HG03139 (cell line): ENCODE measurements at regions not wholly inside any gene's neighbourhood (a gene's known extent, or its start where the extent isn't known, plus 50 kb on each side); places are given as distances from the start of the nearest gene placed in this dataset.
"Not testable (repeated sequence)": the region's sequence is repeated elsewhere in the genome, so short reads cannot be mapped to it uniquely, and the experiment has no call there.

ENCODE experiments used
- ATAC-seq: cut with Tn5 transposase; IDR thresholded peaks from one replicate; pipeline ENCODE4 v1.9.1; 2021; ENCODE audit not compliant: unreplicated experiment

DNA sequence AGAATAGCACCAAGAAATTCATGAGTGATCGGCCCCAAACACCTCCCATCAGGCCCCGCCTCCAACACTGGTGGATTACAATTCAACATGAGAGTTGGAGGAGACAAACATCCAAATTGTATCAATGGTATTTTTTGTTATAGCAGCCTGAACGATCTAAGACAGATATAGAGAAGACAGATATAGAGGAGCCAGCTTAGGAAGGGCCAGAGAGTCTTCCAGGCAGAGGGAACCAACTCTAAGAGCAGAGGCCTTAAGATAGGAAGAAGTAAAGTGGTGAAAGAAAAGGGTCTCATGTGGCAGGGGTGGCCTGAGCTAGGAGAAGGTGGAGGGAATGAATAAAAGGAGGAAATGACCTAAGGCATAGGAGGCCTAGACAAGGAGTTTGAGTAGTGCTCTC, 158.8 kb upstream of the TBL1XR1 start:
- no peak for ATAC-seq

DNA sequence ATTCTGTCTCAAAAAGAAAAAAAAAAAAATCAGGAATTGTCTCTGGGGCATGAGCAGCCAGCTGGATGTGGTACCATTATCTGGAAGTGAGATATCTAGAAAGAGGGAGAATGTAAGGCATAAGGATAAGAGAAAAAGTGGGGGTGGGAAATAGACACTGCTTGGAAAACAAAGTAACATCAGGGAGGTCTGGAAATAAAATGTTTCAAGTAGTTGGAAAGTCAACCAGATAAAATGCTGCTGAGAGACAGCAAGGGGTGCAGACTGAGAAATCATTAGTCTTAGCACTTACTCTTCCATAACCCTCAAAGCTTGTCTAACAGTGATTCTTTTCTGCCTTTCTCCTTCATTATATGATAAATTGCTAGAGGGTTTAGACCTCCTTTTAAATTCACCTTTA, 159.7 kb upstream of the TBL1XR1 start:
- ATAC-seq, result no peak

GRCh38 chr3:177357352-177358090, 160.2 kb upstream of the TBL1XR1 start:
- ATAC-seq, result no peak

GRCh38 chr3:177358091-177358976, 161.1 kb upstream of the TBL1XR1 start:
- peak; percentile 42 for ATAC-seq

- ATAC-seq, result no peak
Measured at GRCh38 chr3:177358977-177359592, 161.8 kb upstream of the TBL1XR1 start.

- peak; percentile 65 for ATAC-seq
Measured at GRCh38 chr3:177359593-177360357, 162.5 kb upstream of the TBL1XR1 start.

DNA sequence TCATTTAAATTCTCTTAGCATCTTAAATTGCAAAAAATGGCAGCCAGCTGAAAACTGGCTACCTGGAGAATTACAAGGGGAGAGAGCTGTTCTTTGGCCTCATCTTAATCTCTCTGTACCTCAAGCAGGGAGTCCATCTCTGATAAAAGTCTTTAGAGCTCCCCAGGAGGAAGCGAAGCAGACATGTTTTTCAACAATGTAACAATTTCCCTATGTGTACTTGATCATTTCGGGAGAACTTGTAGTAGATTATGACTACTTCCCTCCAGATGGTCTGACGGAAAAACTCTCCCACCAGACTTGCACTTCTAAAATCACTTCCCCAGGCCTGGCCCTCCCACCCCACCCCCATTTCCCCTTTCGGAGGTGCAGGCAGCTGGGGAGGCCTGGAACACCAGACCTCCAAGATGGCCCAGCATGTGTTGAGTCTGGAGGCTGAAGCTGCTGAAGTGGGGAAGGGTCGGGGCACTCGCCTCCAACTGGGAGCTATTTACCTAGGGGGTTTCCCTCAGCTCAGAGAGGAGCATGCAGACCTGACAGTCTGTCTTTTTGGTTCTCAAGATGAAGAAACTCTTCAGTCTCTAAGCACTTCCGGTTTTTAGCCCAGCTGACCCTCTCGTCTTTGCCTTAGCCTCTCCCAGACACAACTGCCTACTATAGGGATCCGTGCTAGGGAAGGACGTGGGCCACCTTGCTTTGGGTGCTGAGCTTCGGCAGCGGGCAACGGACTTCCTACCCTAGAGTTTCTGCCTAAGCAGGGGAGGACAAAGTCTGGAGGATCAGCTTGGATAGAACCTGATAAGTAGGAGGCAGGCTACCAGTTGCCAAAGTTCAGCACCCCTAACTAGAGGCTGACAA, 164.0 kb upstream of the TBL1XR1 start:
- no peak for ATAC-seq

GRCh38 chr3:177362626-177363025, 165.3 kb upstream of the TBL1XR1 start:
- ATAC-seq, result no peak

- ATAC-seq, result no peak
Measured at GRCh38 chr3:177364236-177364635, 167.0 kb upstream of the TBL1XR1 start.

DNA sequence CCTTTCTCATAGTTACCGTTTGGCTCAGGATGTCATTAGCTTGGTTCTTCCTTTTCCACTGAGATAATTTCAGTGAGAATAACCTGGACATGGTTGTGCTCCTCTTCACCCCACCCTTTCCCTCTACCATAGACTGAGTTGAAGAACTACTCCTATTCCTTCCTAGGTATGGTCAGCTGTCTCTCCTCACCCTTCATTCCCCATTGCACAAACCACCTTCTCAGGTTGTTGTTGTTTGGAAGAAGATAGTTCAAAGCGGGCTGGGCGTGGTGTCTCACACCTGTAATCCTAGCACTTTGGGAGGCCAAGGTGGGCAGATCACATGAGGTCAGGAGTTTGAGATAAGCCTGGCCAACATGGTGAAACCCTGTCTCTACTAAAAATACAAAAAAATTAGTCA, 168.0 kb upstream of the TBL1XR1 start:
- ATAC-seq, result not testable (repeated sequence)

GRCh38 chr3:177367788-177368187, 170.5 kb upstream of the TBL1XR1 start:
- no peak for ATAC-seq

DNA sequence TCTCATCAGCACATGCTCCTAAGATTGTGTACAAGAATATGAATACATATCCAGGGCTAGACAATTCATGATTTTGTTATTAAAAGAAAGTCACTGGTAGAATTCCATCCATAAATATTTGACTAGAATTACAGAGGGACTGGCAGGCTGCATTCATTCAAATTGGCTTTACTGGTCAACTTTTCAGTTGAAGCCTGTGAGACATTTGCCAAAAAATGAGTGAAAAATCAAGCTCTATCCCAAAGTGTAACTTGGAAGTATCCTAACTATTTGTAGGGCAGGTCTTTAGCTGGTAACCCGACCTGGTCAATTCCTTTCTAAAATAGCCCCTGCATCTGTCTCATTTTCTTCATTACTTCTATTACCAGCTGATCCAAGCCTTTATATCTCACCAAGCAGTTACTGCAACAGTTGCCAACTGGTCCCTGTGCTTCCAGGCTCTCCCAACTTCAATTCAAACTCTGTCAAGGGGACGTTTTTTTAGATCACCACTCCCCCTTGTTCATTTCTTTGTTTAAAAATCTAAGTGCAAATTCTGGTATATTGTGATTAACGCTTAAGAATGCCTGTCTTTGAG, 173.1 kb upstream of the TBL1XR1 start:
- ATAC-seq, result no peak

GRCh38 chr3:177371146-177371545, 173.9 kb upstream of the TBL1XR1 start:
- no peak for ATAC-seq

DNA sequence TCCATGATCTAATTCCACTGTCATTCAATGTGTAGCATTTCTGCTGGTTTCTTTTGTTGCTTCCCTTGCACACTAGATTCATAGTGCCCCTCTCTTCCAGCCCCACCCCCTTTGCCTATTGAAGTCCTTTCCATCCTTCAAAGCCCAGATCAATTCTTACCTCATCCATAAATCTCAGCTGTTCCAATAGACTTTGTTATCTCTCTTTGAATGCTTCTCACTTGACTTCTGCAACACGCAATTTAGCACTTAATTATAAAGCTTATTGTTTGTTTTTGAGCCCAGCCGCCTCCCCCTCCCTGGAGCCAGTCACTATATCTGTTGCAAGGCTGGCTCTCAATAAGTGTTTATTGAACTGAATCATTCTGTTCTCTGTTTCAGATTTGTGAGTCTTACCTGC, 174.6 kb upstream of the TBL1XR1 start:
- ATAC-seq, result no peak

DNA sequence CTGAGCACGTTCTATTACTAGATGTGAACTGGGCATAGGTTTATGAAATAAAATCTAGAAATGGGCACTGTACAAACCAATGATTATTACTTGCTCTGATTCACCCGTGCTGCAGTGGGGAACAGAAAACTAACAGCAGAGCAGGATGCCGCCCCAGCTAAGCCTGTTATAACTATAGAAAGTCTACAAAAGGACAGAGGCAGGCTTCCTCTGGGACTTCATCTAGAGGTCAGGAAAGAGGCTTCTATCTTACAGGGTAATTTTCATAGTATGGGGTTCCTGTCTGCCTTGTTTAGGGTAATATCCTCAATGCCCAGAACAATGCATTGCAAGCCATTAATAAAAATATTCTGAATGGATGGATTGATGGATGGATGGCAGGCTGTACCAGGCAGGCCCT, 177.0 kb upstream of the TBL1XR1 start:
- no peak for ATAC-seq

GRCh38 chr3:177375316-177375715, 178.0 kb upstream of the TBL1XR1 start:
- no peak for ATAC-seq

DNA sequence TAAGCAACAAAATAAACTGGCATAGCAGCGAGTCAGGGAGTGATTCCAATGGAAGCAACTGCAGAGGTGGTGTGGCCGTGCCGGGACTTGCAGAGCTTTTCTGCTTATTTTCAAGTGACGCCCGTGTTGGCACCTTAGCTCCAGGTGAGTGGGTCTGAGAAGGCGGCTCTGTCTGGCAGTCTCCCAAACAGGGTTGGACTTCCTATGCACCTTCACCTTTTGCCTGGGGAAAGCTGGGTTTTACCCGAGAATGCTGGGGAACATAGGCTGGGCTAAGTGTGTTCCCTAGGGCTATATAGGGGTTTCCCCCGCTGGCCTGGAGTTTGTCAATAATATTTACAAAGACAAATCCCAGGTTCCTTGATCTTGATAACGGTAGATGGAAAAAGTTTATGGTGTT, 179.9 kb upstream of the TBL1XR1 start:
- no peak for ATAC-seq

DNA sequence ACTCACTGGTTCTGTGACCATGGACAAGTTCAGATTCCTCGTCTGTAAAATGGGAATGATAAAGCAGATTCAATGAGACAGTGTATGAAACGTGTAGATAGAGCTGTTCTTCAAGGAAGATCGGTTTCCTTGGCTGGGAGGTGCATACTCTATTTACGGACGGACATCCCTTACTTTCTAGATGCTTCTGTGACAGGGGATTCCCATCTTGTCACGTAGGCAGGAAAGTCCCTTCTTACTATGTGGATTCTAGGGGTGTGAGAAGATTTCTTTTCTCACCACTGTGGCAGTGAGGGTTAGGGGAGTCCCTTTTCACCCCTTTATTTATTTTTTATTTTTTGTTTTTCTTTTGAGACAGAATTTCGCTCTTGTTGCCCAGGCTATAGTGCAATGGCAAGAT, 180.9 kb upstream of the TBL1XR1 start:
- no peak for ATAC-seq

GRCh38 chr3:177379045-177379444, 181.8 kb upstream of the TBL1XR1 start:
- no peak for ATAC-seq

DNA sequence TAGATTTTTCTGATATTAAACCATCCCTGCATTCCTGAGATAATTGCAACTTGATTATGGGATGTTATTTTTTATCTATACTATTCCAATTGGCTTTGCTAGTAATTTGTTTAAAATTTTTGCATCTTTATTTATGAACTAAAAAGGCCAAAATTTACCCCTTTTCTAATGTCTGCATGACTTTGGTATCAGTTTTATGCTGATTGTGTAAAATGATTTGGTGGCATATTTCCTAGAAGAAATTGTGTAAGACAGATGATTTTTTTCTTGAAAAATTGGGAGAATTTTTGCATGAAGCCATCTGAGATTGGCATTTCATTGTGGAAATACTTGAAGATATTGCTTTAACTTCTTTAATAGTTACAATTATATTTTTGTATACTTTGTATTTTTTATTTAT, 183.8 kb upstream of the TBL1XR1 start:
- no peak for ATAC-seq
